Gastroesophageal sphincter (tissue), 3 donors: ENCODE measurements at regions not wholly inside any gene's neighbourhood (a gene's known extent, or its start where the extent isn't known, plus 50 kb on each side); places are given as distances from the start of the nearest gene placed in this dataset.

Source experiments
- POLR2AphosphoS5 ChIP-seq: sonication (generic); formaldehyde crosslinking; IDR thresholded peaks from one replicate; pipeline ENCODE4 v1.6.1; 2017; ENCODE audit warnings: antibody characterized with exemption
- TF ChIP-seq, protein P1 (sequence below), 4 experiments: fragments of 200-600 bp in 2 of 4; fragments of 450-650 bp in 2 of 4; sonication (generic) in 1 of 4; IDR thresholded peaks; one replicate each; pipeline ENCODE4 v1.5.1; 2017 to 2019; ENCODE audit warnings: antibody characterized with exemption in 4 of 4, mild to moderate bottlenecking in 2 of 4, moderate library complexity in 2 of 4

GRCh38 chr2:239749272-239749873 is 275.8 kb downstream of the NDUFA10 start:
- TF ChIP-seq, protein P1, sequence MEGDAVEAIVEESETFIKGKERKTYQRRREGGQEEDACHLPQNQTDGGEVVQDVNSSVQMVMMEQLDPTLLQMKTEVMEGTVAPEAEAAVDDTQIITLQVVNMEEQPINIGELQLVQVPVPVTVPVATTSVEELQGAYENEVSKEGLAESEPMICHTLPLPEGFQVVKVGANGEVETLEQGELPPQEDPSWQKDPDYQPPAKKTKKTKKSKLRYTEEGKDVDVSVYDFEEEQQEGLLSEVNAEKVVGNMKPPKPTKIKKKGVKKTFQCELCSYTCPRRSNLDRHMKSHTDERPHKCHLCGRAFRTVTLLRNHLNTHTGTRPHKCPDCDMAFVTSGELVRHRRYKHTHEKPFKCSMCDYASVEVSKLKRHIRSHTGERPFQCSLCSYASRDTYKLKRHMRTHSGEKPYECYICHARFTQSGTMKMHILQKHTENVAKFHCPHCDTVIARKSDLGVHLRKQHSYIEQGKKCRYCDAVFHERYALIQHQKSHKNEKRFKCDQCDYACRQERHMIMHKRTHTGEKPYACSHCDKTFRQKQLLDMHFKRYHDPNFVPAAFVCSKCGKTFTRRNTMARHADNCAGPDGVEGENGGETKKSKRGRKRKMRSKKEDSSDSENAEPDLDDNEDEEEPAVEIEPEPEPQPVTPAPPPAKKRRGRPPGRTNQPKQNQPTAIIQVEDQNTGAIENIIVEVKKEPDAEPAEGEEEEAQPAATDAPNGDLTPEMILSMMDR (IDR thresholded peaks at IDR 0.05) = no peak
- no peak for TF ChIP-seq POLR2AphosphoS5
